ENCODE measurements at regions not wholly inside any gene's neighbourhood (a gene's known extent, or its start where the extent isn't known, plus 50 kb on each side); places are given as distances from the start of the nearest gene placed in this dataset.

- no peak for TF ChIP-seq POLR2A (IDR thresholded peaks at IDR 0.05)
- TF ChIP-seq, protein P1, sequence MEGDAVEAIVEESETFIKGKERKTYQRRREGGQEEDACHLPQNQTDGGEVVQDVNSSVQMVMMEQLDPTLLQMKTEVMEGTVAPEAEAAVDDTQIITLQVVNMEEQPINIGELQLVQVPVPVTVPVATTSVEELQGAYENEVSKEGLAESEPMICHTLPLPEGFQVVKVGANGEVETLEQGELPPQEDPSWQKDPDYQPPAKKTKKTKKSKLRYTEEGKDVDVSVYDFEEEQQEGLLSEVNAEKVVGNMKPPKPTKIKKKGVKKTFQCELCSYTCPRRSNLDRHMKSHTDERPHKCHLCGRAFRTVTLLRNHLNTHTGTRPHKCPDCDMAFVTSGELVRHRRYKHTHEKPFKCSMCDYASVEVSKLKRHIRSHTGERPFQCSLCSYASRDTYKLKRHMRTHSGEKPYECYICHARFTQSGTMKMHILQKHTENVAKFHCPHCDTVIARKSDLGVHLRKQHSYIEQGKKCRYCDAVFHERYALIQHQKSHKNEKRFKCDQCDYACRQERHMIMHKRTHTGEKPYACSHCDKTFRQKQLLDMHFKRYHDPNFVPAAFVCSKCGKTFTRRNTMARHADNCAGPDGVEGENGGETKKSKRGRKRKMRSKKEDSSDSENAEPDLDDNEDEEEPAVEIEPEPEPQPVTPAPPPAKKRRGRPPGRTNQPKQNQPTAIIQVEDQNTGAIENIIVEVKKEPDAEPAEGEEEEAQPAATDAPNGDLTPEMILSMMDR (IDR thresholded peaks at IDR 0.05): no peak
Measured at GRCh38 chr6:121731381-121731780, 295.9 kb downstream of the GJA1 start.

All from stomach (tissue), 4 donors.